Activated naive CD4-positive, alpha-beta T cell treated with anti-CD3 and anti-CD28 coated beads for 36 hours (primary cell): ENCODE measurements at regions not wholly inside any gene's neighbourhood (a gene's known extent, or its start where the extent isn't known, plus 50 kb on each side); places are given as distances from the start of the nearest gene placed in this dataset.
"Not testable (repeated sequence)": the region's sequence is repeated elsewhere in the genome, so short reads cannot be mapped to it uniquely, and the experiment has no call there.

ENCODE experiments used
- CTCF ChIA-PET: fragments of 350-600 bp; sonication (Branson Sonifier 250); formaldehyde crosslinking; loops from one replicate; lab custom pipeline; 2021; ENCODE audit warnings: antibody characterized with exemption; lab: Charles Lee
- DNase-seq: peaks from one replicate; pipeline ENCODE4 v3.0.0-alpha.2; 2020
- H3K27ac Mint-ChIP-seq: one replicate; pipeline ENCODE4 v1.8.0; 2021; ENCODE audit warnings: mild to moderate bottlenecking, mixed read lengths
- H3K27me3 Mint-ChIP-seq: one replicate; pipeline ENCODE4 v1.8.0; 2021; ENCODE audit warnings: low read depth, mixed read lengths
- H3K36me3 Mint-ChIP-seq: one replicate; pipeline ENCODE4 v1.8.0; 2021; ENCODE audit warnings: low read depth, mixed read lengths
- H3K4me1 Mint-ChIP-seq: one replicate; pipeline ENCODE4 v1.8.0; 2021; ENCODE audit warnings: low read depth, mixed read lengths
- H3K4me3 Mint-ChIP-seq: one replicate; pipeline ENCODE4 v1.8.0; 2021; ENCODE audit warnings: mild to moderate bottlenecking, moderate library complexity, mixed read lengths
- H3K9me3 Mint-ChIP-seq: one replicate; pipeline ENCODE4 v1.8.0; 2021; ENCODE audit warnings: mixed read lengths
- intact Hi-C: fragments of 100-400 bp; cut with micrococcal nuclease; formaldehyde crosslinking; loops from one replicate; pipeline ENCODE4 v1.15.1; 2023

DNA sequence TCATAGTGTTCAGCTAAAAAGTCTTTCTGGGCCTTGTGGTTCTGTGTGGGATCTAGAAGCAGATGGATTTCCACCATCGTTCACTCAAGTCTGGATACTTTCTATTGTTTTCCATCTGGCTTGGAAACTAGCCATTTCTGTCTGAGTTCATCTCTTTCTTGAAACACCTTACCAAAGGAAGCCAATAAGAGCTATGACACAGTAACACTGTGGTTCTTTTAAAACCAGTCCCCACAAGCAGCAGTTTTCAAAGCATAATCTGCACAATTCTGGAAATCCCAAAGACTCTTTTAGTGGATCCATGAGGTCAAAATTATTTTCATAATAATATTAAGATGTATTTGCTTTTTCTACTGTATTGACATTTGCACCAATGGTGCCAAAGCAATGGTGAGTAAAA, 234.2 kb upstream of the TET2 start:
- CTCF ChIA-PET, result no interaction called here
- intact Hi-C loops, result no loop called here
- Mint-ChIP-seq H3K36me3 (no peaks in the 10 kb centered on the region), H3K9me3 (peaks cover 3% of the 10 kb centered on the region), H3K27ac (no peak overlapping the region), H3K27me3 (no peaks in the 10 kb centered on the region), H3K4me1 (no peaks in the 10 kb centered on the region), H3K4me3 (no peak overlapping the region)
- no peak for DNase-seq

DNA sequence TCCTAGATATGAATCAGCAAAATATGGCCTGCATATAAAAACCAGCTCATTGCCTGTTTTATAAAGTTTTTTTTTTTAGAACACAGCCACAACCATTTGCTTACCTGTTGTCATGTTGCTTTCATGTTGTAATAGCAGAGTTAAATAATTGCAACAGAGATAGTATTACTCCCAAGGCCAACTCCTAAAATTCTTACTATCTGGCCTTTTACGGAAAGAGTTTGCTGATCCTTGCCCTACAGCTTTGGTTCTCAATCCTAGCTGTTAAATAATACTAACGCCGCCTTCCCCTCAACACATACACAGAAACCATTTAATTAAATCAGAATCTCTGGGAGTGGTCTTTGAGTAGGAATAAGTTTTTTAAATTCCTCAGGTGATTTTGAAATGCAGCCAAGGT, 231.3 kb upstream of the TET2 start:
- Mint-ChIP-seq H3K36me3 (no peaks in the 10 kb centered on the region), H3K27me3 (no peaks in the 10 kb centered on the region), H3K4me3 (no peak overlapping the region), H3K4me1 (no peaks in the 10 kb centered on the region), H3K27ac (no peak overlapping the region), H3K9me3 (peaks cover 3% of the 10 kb centered on the region)
- CTCF ChIA-PET, result interaction anchor here (0.6 kb wide), 1 partner anchor 1124 kb away, joined by 3 read pairs; no protein-coding TSS in a partner anchor
- DNase-seq, result no peak
- intact Hi-C loops, result no loop called here

DNA sequence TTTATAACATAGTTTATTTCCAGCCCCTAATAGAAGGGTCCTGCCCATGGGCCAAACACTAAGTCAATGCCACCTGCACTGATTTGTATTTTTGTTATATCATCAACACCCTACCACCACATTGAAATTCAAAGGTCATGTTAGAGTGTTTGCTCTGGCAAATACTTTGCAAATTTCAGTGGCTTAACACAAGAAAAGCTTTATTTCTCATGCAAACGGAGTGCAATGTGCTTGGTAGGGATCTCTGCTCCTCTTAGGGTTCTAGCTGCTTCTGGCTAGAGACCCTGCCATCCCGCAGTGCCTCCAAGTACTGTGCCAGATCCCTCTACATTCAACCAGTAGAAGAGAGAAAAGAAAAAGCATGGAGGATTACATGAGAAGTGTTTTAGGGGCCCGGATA, 230.8 kb upstream of the TET2 start:
- Mint-ChIP-seq H3K4me1 (no peaks in the 10 kb centered on the region), H3K36me3 (no peaks in the 10 kb centered on the region), H3K27me3 (no peaks in the 10 kb centered on the region), H3K9me3 (peaks cover 3% of the 10 kb centered on the region), H3K27ac (no peak overlapping the region), H3K4me3 (no peak overlapping the region)
- DNase-seq, result no peak
- intact Hi-C loops, result no loop called here
- CTCF ChIA-PET, result no interaction called here

DNA sequence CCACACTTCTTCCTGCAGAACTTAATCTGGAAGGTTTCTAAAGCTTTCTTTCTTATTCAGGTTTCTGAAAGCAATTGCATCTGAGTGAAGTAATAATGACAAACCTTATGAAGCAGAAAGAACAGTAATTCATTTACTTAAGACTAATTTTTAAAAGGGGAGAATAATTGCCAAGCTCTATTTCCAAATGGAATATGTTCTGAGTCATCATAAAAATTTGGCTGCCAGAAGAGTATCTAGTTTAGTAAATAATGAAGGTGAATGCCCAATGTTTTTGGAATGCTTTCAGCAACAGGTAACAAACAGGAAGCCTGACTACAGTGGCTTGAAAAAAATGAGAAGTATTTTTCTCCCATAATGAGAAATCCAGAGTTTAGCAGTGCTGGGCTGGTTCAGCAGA, 227.3 kb upstream of the TET2 start:
- no peaks in the 10 kb centered on the region for H3K36me3 Mint-ChIP-seq
- H3K4me3 Mint-ChIP-seq, result no peak overlapping the region
- no peaks in the 10 kb centered on the region for H3K27me3 Mint-ChIP-seq
- H3K9me3 Mint-ChIP-seq, result no peaks in the 10 kb centered on the region
- no peak for DNase-seq
- no peak overlapping the region for H3K27ac Mint-ChIP-seq
- intact Hi-C loops, result no loop called here
- H3K4me1 Mint-ChIP-seq, result no peaks in the 10 kb centered on the region
- CTCF ChIA-PET, result interaction anchor here (0.7 kb wide), 1 partner anchor 12 kb away, joined by 3 read pairs; no protein-coding TSS in a partner anchor

DNA sequence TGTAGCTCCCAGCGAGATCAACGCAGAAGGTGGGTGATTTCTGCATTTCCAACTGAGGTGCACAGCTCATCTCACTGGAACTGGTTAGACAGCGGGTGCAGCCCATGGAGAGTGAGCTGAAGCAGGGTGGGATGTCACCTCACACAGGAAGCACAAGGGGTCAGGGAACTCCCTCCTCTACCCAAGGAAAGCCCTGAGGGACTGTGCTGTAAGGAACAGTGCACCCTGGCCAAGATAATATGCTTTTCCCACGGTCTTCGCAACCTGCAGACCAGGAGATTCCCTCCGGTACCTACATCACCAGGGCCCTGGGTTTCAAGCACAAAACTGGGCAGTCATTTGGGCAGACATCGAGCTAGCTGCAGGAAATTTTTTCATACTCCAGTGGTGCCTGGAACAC, 216.4 kb upstream of the TET2 start:
- no peaks in the 10 kb centered on the region for H3K27me3 Mint-ChIP-seq
- no peak overlapping the region for H3K4me3 Mint-ChIP-seq
- intact Hi-C loops, result loop anchor here (2.0 to 5.0 kb wide), 4 partner anchors 37 to 522 kb away; no protein-coding TSS in a partner anchor
- H3K36me3 Mint-ChIP-seq, result peaks cover 3% of the 10 kb centered on the region
- H3K9me3 Mint-ChIP-seq, result peaks cover 8% of the 10 kb centered on the region
- no peak for DNase-seq
- no peak overlapping the region for H3K27ac Mint-ChIP-seq
- peaks cover 25% of the 10 kb centered on the region for H3K4me1 Mint-ChIP-seq
- CTCF ChIA-PET, result interaction anchor here (0.6 to 1.5 kb wide), 2 partner anchors 541 to 837 kb away, joined by 3 to 4 read pairs; no protein-coding TSS in a partner anchor

DNA sequence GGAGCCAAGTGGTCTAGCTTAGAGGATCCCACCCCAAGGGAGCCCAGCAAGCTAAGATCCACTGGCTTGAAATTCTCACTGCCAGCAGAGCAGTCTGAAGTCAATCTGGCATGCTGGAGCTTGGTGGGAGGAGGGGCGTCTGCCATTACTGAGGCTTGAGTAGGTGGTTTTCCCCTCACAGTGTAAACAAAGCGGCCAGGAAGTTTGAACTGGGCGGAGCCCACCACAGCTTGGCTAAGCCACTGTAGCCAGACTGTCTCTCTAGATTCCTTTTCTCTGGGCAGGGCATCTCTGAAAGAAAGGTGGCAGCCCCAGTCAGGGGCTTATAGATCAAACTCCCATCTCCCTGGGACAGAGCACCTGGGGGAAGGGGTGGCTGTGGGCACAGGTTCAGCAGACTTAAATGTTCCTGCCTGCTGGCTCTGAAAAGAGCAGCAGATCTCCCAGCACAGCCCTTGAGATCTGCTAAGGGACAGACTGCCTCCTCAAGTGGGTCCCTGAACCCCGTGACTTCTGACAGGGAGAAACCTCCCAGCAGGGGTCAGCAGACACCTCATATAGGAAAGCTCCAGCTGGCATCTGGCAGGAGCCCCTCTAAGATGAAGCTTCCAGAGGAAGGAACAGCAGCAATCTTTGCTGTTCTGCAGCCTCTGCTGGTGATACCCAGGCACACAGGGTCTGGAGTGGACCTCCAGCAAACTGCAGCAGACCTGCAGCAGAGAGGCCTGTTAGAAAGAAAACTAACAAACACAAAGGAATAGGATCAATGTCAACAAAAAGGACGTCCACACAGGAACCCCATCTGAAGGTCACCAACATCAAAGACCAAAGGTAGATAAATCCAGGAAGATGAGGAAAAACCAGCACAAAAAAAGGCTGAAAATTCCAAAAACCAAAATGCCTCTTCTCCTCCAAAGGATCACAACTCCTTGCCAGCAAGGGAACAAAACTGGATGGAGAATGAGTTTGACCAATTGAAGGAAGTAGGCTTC, 215.6 kb upstream of the TET2 start:
- H3K36me3 Mint-ChIP-seq, H3K27ac Mint-ChIP-seq, H3K9me3 Mint-ChIP-seq, H3K4me3 Mint-ChIP-seq, H3K27me3 Mint-ChIP-seq: not testable (repeated sequence)
- H3K4me1 Mint-ChIP-seq, result peaks cover 25% of the 10 kb centered on the region
- CTCF ChIA-PET, result interaction anchor here (0.5 to 1.5 kb wide), 7 partner anchors 12 to 837 kb away, joined by 3 to 5 read pairs (median 4); no protein-coding TSS in a partner anchor
- DNase-seq, result peak; percentile 64
- intact Hi-C loops, result loop anchor here (1.0 to 5.0 kb wide), 5 partner anchors 36 to 540 kb away; no protein-coding TSS in a partner anchor

DNA sequence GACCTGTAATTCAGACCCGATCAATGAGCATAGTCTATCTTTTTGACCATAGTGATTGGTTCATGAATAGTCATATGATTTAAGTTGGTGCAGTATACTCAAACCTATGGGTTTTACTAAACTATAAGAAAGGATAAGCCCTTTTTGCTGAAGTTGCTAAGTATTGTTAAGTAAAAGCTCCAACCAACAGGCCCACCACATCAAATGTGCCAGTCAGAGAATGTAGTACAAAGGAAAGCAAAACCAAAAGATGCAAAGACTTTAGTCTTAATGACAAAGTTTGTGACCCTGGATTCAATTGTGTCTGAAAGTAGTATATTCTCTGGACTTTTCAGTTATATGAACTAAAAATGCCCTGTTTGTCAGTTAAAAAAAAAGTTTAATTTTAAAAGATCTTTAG, 208.1 kb upstream of the TET2 start:
- Mint-ChIP-seq H3K4me3 (no peak overlapping the region), H3K9me3 (peaks cover 6% of the 10 kb centered on the region), H3K4me1 (peaks cover 5% of the 10 kb centered on the region), H3K36me3 (peaks cover 1% of the 10 kb centered on the region), H3K27me3 (no peaks in the 10 kb centered on the region), H3K27ac (no peak overlapping the region)
- CTCF ChIA-PET, result no interaction called here
- DNase-seq, result peak; percentile 36
- intact Hi-C loops, result loop anchor here (1.0 to 2.0 kb wide), 2 partner anchors 28 to 123 kb away; no protein-coding TSS in a partner anchor

DNA sequence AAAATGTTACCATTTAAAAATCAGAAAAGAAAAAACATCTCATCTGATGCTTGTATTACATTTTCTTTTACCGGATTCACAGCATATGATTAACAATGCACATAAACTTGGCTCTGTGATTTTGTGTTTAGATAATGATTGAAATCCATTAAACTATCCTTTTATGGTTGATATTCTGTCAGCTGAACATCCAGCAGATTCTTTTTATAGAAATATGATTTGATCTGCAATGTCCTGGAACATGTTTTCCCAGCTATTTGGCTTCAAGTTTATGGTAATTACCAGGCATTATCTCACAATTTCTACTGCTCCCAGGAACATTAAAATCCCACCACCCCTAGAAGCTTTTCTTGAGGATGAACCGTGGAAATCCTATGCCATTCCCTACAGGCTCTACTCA, 205.7 kb upstream of the TET2 start:
- Mint-ChIP-seq H3K27ac (no peak overlapping the region), H3K4me1 (peaks cover 5% of the 10 kb centered on the region), H3K36me3 (no peaks in the 10 kb centered on the region), H3K27me3 (no peaks in the 10 kb centered on the region), H3K9me3 (no peaks in the 10 kb centered on the region), H3K4me3 (no peak overlapping the region)
- intact Hi-C loops, result no loop called here
- CTCF ChIA-PET, result no interaction called here
- no peak for DNase-seq

DNA sequence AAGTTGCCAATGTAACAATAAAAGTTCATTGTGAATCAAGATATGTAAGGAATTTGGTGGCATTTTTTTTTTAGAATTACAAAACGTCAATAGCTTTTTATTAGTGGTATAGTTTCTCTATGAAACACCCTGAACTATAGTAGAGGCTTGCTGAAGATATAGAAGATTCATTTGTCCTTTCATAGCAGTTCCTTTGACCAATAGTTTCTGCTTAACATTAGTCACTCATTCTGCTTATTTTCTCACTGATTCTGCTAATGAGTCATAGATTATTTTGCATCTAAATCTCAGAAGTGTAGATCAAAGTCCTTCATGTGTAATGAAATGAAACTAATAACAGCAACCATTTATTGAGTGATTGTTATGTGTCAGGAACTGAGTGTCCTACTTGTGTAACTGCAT, 205.0 kb upstream of the TET2 start:
- H3K4me3 Mint-ChIP-seq, result no peak overlapping the region
- DNase-seq, result no peak
- peaks cover 5% of the 10 kb centered on the region for H3K4me1 Mint-ChIP-seq
- H3K27ac Mint-ChIP-seq, result no peak overlapping the region
- CTCF ChIA-PET, result no interaction called here
- H3K27me3 Mint-ChIP-seq, result no peaks in the 10 kb centered on the region
- intact Hi-C loops, result no loop called here
- H3K36me3 Mint-ChIP-seq, result no peaks in the 10 kb centered on the region
- H3K9me3 Mint-ChIP-seq, result no peaks in the 10 kb centered on the region

DNA sequence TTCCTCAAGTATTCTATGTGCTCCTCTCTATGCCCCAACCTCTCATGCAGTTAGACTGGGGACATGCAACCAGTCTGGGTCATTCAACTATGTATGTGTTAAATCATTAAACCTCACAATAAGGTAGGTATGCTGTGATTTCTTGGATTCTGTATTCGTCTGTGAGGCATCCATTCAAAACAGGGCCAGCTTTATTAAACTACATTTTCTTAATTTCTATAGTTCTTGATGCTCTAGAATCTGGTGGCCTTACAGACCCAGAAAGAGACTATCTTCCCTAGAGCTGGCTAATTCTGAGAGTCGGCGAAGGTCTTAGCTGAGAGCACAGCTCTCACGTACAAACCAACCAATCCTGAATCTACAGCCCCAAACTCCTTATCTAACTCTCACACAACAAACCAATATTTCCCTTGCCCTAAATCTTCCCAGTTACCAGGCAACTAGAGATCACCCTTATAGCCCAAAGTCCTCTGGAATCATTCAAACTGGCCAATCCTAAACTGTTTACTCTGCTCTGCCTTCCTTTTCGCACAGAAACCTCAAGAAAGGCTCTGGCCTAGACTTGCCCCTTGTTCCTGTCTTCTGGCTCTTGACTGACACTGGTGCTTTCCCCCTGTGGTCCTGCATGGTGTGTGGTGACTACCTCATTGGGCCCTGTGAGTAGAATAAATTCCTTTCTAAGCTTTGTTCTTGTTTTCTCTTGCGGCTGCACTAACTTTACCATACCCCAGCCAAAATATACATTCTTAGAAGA, 203.5 kb upstream of the TET2 start:
- Mint-ChIP-seq H3K27me3 (no peaks in the 10 kb centered on the region), H3K27ac (no peak overlapping the region), H3K36me3 (no peaks in the 10 kb centered on the region), H3K9me3 (no peaks in the 10 kb centered on the region), H3K4me1 (peaks cover 5% of the 10 kb centered on the region), H3K4me3 (no peak overlapping the region)
- no peak for DNase-seq
- intact Hi-C loops, result no loop called here
- CTCF ChIA-PET, result no interaction called here

DNA sequence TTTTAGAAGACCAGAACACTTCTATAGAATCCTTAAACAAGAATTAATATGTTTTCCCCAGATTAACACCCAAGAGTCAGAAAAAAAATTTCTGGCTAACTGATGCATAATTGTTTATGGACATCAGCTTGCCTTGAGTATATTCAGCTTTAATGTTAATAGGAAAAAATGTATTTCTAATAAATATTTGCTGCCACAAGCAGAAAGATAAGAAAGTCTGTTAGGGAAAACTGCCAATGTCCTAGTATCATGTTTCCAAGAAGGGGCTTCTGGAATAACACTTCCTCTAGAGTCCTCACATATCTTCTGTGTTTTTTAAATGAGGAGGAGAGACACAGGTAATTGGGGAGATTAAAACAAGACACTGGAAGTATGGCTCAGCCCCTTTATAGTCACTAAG, 202.1 kb upstream of the TET2 start:
- H3K4me3 Mint-ChIP-seq, result no peak overlapping the region
- H3K36me3 Mint-ChIP-seq, result no peaks in the 10 kb centered on the region

DNA sequence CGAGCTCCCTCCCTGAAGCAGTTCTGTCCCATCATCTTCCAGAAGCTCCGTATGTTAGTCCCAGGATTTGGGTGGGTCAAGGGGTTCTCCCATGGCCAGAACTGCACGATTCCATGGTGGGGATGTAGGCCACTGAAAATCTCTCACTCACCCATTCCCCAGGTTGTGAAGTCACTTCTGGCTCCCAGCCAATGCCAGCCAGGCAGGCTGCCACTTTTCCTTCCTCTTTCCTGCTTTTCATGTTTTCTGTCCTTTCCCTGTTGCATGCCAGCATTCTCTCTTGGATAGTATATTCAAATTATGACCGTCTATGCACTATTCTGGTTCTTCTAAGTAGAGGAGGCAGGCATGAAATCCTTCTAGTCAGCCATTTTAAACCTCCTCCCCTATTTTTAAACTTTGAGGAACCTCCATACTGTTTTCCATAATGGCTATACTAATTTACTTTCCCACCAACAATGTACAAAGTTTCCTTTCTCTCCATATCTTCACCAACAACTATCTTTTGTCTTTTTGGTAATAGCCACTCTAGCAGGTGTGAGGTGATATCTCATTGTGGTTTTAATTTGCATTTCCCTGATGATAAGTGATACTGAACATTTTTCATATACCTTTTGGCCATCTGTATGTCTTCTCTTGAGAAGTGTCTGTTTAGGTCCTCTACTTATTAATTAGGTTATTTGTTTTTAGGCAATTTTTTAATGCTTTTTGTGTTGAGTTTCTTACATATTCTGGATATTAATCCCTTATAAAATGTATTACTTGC, 182.1 kb upstream of the TET2 start:
- DNase-seq, result no peak
- peaks cover 7% of the 10 kb centered on the region for H3K27me3 Mint-ChIP-seq
- H3K4me3 Mint-ChIP-seq, result no peak overlapping the region
- no peak overlapping the region for H3K27ac Mint-ChIP-seq
- H3K36me3 Mint-ChIP-seq, result no peaks in the 10 kb centered on the region
- peaks cover 12% of the 10 kb centered on the region for H3K4me1 Mint-ChIP-seq
- intact Hi-C loops, result no loop called here
- CTCF ChIA-PET, result no interaction called here
- peaks cover 2% of the 10 kb centered on the region for H3K9me3 Mint-ChIP-seq

More for the DNA sequence above, 202.1 kb upstream of the TET2 start:
- Mint-ChIP-seq H3K27ac (no peak overlapping the region), H3K27me3 (no peaks in the 10 kb centered on the region), H3K4me1 (no peaks in the 10 kb centered on the region), H3K9me3 (no peaks in the 10 kb centered on the region)
- intact Hi-C loops, result no loop called here
- DNase-seq, result no peak
- CTCF ChIA-PET, result no interaction called here
